ENCODE measurements at regions not wholly inside any gene's neighbourhood (a gene's known extent, or its start where the extent isn't known, plus 50 kb on each side); places are given as distances from the start of the nearest gene placed in this dataset.

DNA sequence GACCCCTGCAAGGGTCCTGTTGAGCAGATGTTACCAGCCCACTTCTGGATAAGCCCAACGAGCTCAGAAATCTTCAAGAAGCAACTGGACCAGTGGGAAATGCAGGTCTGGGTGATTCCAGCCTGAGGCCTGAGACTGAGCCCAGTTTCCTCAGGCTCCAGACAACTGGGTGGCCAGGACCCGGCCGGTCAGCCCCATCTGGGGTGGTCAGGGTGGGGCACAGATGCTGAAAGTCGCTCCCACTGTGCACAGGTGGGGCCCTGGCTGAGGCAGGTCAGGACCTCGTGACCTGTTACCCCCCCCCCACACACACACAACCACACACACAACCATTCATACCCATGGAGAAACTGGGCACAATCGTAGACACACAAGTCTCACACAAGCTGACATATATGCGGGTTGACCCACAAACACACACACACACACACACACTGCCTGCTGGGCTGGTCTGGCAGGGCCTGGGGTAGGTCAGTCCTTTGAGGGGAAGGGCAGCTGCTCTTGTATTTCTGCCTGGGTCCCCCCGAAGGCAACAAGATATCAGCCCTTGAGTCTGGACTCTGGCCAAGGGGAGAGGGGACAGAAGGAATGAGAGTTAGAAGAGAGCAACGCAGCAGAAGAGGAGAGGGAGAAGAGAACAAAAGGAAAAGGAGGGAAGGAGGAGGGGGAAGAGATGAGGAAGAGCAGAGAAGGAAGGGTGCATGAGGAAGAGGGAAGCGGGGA lies 99.0 kb upstream of the CDH5 start:
- TF ChIP-seq, protein P1, sequence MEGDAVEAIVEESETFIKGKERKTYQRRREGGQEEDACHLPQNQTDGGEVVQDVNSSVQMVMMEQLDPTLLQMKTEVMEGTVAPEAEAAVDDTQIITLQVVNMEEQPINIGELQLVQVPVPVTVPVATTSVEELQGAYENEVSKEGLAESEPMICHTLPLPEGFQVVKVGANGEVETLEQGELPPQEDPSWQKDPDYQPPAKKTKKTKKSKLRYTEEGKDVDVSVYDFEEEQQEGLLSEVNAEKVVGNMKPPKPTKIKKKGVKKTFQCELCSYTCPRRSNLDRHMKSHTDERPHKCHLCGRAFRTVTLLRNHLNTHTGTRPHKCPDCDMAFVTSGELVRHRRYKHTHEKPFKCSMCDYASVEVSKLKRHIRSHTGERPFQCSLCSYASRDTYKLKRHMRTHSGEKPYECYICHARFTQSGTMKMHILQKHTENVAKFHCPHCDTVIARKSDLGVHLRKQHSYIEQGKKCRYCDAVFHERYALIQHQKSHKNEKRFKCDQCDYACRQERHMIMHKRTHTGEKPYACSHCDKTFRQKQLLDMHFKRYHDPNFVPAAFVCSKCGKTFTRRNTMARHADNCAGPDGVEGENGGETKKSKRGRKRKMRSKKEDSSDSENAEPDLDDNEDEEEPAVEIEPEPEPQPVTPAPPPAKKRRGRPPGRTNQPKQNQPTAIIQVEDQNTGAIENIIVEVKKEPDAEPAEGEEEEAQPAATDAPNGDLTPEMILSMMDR (IDR thresholded peaks at IDR 0.05) = no peak
- TF ChIP-seq POLR2AphosphoS5 (IDR thresholded peaks at IDR 0.05) (no peak), POLR2A (IDR thresholded peaks at IDR 0.05; ENCODE audit: low read depth) (no peak)
